GM21447 (cell line): ENCODE measurements at regions not wholly inside any gene's neighbourhood (a gene's known extent, or its start where the extent isn't known, plus 50 kb on each side); places are given as distances from the start of the nearest gene placed in this dataset.

Experiments used
- ATAC-seq: cut with Tn5 transposase; IDR thresholded peaks from one replicate; pipeline ENCODE4 v1.9.1; 2021; ENCODE audit not compliant: unreplicated experiment

GRCh38 chr7:49346195-49346899 is 422.0 kb downstream of the CDC14C start:
- no peak for ATAC-seq

GRCh38 chr7:49367072-49367471 is 406.4 kb upstream of the VWC2 start:
- no peak for ATAC-seq

GRCh38 chr7:49371771-49372170 is 401.7 kb upstream of the VWC2 start:
- no peak for ATAC-seq

- ATAC-seq = no peak
These were observed 396.5 kb upstream of the VWC2 start for GRCh38 chr7:49376817-49377375.

GRCh38 chr7:49386792-49387191 is 386.6 kb upstream of the VWC2 start:
- no peak for ATAC-seq

GRCh38 chr7:49389871-49390479 is 383.5 kb upstream of the VWC2 start:
- no peak for ATAC-seq

GRCh38 chr7:49396229-49396628 is 377.2 kb upstream of the VWC2 start:
- ATAC-seq = no peak

- ATAC-seq = no peak
These were observed 375.7 kb upstream of the VWC2 start for GRCh38 chr7:49397750-49398149.

GRCh38 chr7:49398236-49398635 is 375.2 kb upstream of the VWC2 start:
- no peak for ATAC-seq

GRCh38 chr7:49398746-49399145 is 374.7 kb upstream of the VWC2 start:
- no peak for ATAC-seq

- ATAC-seq = no peak
These were observed 372.4 kb upstream of the VWC2 start for GRCh38 chr7:49400891-49401550.

- no peak for ATAC-seq
These were observed 369.6 kb upstream of the VWC2 start for GRCh38 chr7:49403844-49404243.

- no peak for ATAC-seq
These were observed 366.2 kb upstream of the VWC2 start for GRCh38 chr7:49407205-49407604.

- no peak for ATAC-seq
These were observed 356.4 kb upstream of the VWC2 start for GRCh38 chr7:49417034-49417433.

GRCh38 chr7:49418963-49419362 is 354.5 kb upstream of the VWC2 start:
- ATAC-seq = no peak

- ATAC-seq = no peak
These were observed 350.9 kb upstream of the VWC2 start for GRCh38 chr7:49422564-49422963.

- no peak for ATAC-seq
These were observed 349.3 kb upstream of the VWC2 start for GRCh38 chr7:49424109-49424508.

GRCh38 chr7:49425277-49425818 is 348.1 kb upstream of the VWC2 start:
- ATAC-seq = no peak

GRCh38 chr7:49432254-49432653 is 341.2 kb upstream of the VWC2 start:
- ATAC-seq = no peak

GRCh38 chr7:49433794-49434193 is 339.6 kb upstream of the VWC2 start:
- ATAC-seq = no peak

- ATAC-seq = no peak
These were observed 338.6 kb upstream of the VWC2 start for GRCh38 chr7:49434846-49435245.

GRCh38 chr7:49438281-49438680 is 335.2 kb upstream of the VWC2 start:
- no peak for ATAC-seq
